COR-L47 (cell line): ENCODE measurements at regions not wholly inside any gene's neighbourhood (a gene's known extent, or its start where the extent isn't known, plus 50 kb on each side); places are given as distances from the start of the nearest gene placed in this dataset.
"Not testable (repeated sequence)": the region's sequence is repeated elsewhere in the genome, so short reads cannot be mapped to it uniquely, and the experiment has no call there.

ENCODE experiments used
- DNase-seq: peaks from one replicate; lab custom pipeline; 2025; lab: John Stamatoyannopoulos, UW

DNA sequence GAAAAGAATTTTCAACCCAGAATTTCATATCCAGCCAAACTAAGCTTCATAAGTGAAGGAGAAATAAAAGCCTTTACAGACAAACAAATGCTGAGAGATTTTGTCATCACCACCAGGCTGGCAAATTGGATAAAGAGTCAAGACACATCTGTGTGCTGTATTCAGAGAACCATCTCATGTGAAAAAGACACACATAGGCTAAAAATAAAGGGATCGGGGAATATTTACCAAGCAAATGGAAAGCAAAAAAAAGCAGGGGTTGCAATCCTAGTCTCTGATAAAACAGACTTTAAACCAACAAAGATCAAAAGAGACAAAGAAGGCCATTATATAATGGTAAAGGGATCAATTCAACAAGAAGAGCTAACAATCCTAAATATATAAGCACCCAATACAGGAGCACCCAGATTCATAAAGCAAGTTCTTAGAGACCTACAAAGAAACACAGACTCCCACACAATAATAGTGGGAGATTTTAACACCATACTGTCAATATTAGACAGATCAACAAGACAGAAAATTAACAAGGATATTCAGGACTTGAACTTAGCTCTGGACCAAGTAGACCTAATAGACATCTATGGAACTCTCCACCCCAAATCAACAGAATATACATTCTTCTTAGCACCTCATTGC is 55.9 kb upstream of the ACSM6 start:
- not testable (repeated sequence) for DNase-seq

DNA sequence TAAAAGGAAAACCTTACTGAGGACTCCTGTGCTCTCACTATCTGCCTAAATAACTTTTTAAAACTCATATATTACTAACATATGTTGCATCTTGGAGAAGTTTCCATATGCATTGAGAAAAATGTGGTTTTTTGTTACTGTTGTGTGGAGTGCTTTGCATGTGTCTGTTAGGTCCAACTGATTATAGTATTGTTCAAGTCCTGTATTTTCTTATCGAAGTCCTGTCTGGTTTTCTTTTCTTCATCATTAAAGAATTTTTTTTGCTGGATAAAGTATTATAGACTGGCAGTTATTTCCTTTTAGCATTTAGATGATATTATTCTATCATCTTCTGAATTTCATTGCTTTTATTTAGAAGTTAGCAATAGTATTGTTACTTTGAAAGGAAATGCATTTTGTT is 59.5 kb upstream of the ACSM6 start:
- DNase-seq, result no peak

DNA sequence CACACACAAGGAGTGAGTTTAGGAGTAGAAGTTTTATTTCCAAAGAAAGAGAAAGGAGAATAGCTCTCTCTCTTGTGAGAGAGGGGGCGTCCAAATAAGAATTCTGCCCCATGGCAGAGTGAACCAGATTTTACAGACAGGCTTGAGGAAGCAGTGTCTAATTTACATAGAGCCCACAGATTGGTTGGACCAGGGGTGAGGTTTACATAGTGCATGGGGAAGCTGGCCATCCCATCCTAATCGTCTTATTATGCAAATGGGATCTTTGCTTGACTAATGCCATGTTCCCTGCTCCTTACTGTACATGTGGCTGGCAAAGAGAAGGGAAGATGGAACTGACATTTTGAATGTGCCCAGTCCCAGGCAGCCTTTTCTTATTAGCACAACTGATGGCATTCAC is 60.0 kb upstream of the ACSM6 start:
- peak; percentile 2 for DNase-seq

DNA sequence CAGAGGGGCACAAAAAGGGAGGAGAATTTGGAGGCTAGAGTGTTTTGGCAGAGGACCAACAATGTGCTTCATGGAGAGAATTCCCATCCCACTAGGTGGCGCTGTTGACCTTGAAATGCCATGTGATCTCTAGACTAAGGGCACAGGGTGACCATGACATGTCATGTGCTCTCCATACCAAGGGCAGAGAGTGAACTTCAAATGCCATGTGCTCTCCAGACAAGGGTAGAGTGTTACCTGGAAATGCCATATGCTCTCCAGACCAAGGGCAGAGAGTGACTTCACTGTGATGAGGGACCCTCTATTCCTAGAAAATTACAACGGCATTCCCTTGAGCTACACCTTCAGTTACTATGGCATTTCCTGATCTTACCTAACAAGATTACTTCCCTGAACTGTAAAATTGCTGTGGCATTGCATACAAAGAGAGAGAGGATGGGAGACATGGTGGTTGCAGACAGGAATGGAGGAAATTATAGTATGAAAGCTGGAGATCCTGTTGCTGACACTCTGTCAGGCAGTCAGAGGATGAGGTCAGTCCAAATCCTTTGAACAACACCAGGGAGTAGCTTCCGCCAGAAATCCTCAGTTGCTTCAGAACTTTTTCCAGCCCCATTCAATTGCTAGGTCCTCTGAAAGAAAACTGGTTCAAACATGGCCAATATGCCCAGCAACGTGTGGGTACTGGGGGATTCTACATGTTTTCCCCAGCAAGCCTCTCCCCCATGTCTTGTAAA is 60.9 kb upstream of the ACSM6 start:
- DNase-seq, result peak; percentile 47

DNA sequence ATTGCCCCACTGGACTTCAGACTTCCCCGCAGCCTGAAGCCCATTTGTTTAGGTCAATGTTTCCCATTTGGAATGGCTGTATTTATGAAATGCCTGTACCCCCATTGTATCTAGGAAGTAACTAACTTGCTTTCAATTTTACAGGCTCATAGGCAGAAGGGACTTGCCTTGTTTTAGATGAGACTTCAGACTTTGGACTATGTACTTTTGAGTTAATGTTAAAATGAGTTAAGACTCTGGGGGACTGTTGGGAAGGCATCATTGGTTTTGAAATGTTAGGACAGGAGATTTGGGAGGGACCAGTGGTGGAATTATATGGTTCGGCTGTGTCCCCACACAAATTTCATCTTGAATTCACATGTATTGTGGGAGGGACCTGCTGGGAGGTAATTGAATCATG is 61.1 kb upstream of the CYP2C8 start:
- not testable (repeated sequence) for DNase-seq

DNA sequence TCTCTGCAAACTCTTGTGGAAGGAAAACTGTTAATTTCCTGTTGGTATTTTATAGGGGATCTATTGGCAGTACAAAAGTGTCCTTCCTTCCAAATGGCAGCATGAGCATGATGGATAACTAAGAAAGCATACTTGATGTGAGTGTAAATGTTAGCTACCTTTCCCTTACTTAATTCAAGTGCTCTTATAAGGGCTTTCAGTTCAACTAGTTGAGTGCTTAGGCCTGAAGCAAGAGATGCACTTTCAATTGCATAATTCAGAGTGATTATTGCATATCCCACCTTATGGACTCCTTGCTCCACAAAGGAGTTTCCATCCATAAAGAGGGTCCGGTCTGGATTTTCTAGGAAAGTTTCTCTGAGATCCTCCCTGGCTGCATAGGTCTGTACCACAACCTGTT is 56.3 kb upstream of the CYP2C8 start:
- DNase-seq, result no peak

DNA sequence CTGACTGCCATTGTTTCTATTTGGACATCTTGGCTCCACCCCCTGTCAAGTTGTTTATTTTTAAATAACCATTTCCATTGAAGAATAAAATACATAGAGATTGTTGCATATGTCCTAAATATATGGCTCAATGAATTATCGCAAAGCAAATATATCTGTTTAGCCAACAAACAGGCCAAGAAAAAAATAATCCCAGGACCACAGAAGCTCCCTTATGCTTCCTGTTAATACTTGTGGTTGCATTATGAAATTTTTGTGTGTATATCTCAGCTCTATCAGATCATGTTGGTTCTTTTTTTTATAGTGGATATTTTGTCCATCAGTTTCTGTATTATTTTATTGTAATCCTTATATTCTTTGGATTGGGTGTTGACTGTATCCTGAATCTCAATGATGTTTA is 53.4 kb upstream of the CYP2C8 start:
- no peak for DNase-seq

DNA sequence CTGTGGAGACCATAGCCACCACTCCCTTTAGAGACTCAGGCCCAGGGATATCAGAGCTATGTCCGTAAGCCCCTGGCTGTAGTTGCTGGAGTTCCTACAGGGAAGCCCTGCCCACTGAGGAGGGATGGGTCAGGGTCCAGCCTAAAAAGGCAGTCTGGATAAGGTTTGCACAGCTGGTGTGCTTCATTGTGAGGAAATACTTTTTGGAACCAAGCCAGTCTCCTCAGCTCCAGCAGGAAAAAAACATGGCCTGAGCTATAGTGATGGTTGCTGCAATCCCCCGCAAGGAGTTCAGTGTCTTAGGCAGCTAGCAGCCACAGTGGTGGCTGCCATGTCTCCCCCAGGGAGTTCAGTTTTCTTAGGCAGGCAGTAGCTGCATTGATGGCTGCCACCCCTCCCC is 52.6 kb upstream of the CYP2C8 start:
- DNase-seq, result peak; percentile 1
